HL-60 (cell line): ENCODE measurements at regions not wholly inside any gene's neighbourhood (a gene's known extent, or its start where the extent isn't known, plus 50 kb on each side); places are given as distances from the start of the nearest gene placed in this dataset.
A peak's percentile ranks its signal among the peaks of the same experiment; 100 is the strongest.

Experiments used
- DNase-seq, 2 experiments: peaks; one replicate each; pipeline ENCODE4 v3.0.0-alpha.2; 2010 to 2020; ENCODE audit warnings: low read depth in 1 of 2, low spot score in 1 of 2
- H3K27ac ChIP-seq: fragments of 250-450 bp; sonication (Bioruptor Pico); replicated peaks from 2 replicates; pipeline ENCODE4 v1.5.1; 2020; ENCODE audit warnings: mild to moderate bottlenecking, moderate library complexity
- H3K27me3 ChIP-seq: fragments of 250-450 bp; sonication (Bioruptor Pico); 2 replicates; pipeline ENCODE4 v1.5.1; 2021; ENCODE audit warnings: mild to moderate bottlenecking, moderate library complexity; ENCODE audit not compliant: insufficient read depth, poor library complexity, severe bottlenecking
- H3K4me3 ChIP-seq: replicated peaks from 2 replicates; pipeline ENCODE4 v1.5.1; 2011; ENCODE audit warnings: mild to moderate bottlenecking, control low read depth, low read length; ENCODE audit not compliant: insufficient read depth
- CTCF ChIP-seq: IDR thresholded peaks from one replicate; pipeline ENCODE4 v1.5.1; 2011; ENCODE audit warnings: low read length, control low read depth, inconsistent platforms; ENCODE audit not compliant: insufficient read depth
- GABPA ChIP-seq: IDR thresholded peaks from 2 replicates; pipeline ENCODE4 v1.6.1; 2012; ENCODE audit warnings: low read depth
- POLR2AphosphoS5 ChIP-seq: IDR thresholded peaks from 2 replicates; pipeline ENCODE4 v1.6.1; 2012; ENCODE audit warnings: low read depth
- REST ChIP-seq: IDR thresholded peaks from 2 replicates; pipeline ENCODE4 v1.6.1; 2012; ENCODE audit warnings: low read depth; ENCODE audit not compliant: insufficient replicate concordance
- SPI1 ChIP-seq: IDR thresholded peaks from 2 replicates; pipeline ENCODE4 v1.6.1; 2012; ENCODE audit warnings: low read depth, mild to moderate bottlenecking, borderline replicate concordance

- no peak for TF ChIP-seq POLR2AphosphoS5
- no peak for TF ChIP-seq GABPA
- TF ChIP-seq REST: no peak
- TF ChIP-seq SPI1: no peak
- no peak for TF ChIP-seq CTCF
- DNase-seq: no peak
- H3K4me3 ChIP-seq: no peak overlapping the region
These were observed 120.9 kb upstream of the FRY start for GRCh38 chr13:31910633-31911032.

GRCh38 chr13:31912647-31913401 lies 118.8 kb upstream of the FRY start:
- no peak overlapping the region for H3K27ac ChIP-seq
- no peak for DNase-seq
- no peaks in the 10 kb centered on the region for H3K27me3 ChIP-seq
- no peak for TF ChIP-seq GABPA
- no peak for TF ChIP-seq CTCF
- no peak for TF ChIP-seq SPI1
- TF ChIP-seq POLR2AphosphoS5: no peak
- TF ChIP-seq REST: no peak
- no peak overlapping the region for H3K4me3 ChIP-seq

More at GRCh38 chr13:31910633-31911032, 120.9 kb upstream of the FRY start:
- Histone ChIP-seq H3K27ac (peak overlapping the region; percentile 91), H3K27me3 (no peaks in the 10 kb centered on the region)

- TF ChIP-seq CTCF (no peak), GABPA (no peak)
- peak in 1 of 2 experiments; percentile 42 for DNase-seq
- Histone ChIP-seq H3K27me3 (no peaks in the 10 kb centered on the region), H3K27ac (no peak overlapping the region), H3K4me3 (no peak overlapping the region)
These were observed 118.1 kb upstream of the FRY start for GRCh38 chr13:31913459-31913858.

GRCh38 chr13:31914843-31915242 lies 116.7 kb upstream of the FRY start:
- no peak overlapping the region for H3K27ac ChIP-seq
- DNase-seq: no peak
- H3K4me3 ChIP-seq: no peak overlapping the region
- TF ChIP-seq GABPA (no peak), SPI1 (no peak), CTCF (no peak)
- H3K27me3 ChIP-seq: no peaks in the 10 kb centered on the region
